Liver (tissue), 8 donors: ENCODE measurements at regions not wholly inside any gene's neighbourhood (a gene's known extent, or its start where the extent isn't known, plus 50 kb on each side); places are given as distances from the start of the nearest gene placed in this dataset.

ENCODE experiments used
- DNase-seq: peaks from one replicate; pipeline ENCODE4 v3.0.0-alpha.2; 2017; ENCODE audit warnings: low spot score
- H3K27ac ChIP-seq, 2 donors: one replicate each; pipeline ENCODE4 v1.7.0; 2013; ENCODE audit warnings: inconsistent platforms in 2 of 2, low read length in 2 of 2, control low read depth in 1 of 2, low read depth in 1 of 2, mild to moderate bottlenecking in 1 of 2
- H3K27me3 ChIP-seq, 4 donors: one replicate each; pipeline versions ENCODE4 v1.6.1 to v1.7.0; 2013; ENCODE audit warnings: low read length in 3 of 4, inconsistent platforms in 1 of 4, mild to moderate bottlenecking in 1 of 4, moderate library complexity in 1 of 4; ENCODE audit not compliant: control insufficient read depth in 4 of 4, insufficient read depth in 4 of 4
- H3K36me3 ChIP-seq, 4 donors: one replicate each; pipeline versions ENCODE4 v1.6.1 to v1.7.0; 2013; ENCODE audit warnings: low read length in 3 of 4, mild to moderate bottlenecking in 3 of 4, low read depth in 1 of 4, moderate library complexity in 1 of 4; ENCODE audit not compliant: control insufficient read depth in 4 of 4, insufficient read depth in 3 of 4
- H3K4me1 ChIP-seq, 4 donors: one replicate each; pipeline versions ENCODE4 v1.6.1 to v1.7.0; 2013; ENCODE audit warnings: low read length in 3 of 4, mild to moderate bottlenecking in 3 of 4, moderate library complexity in 1 of 4; ENCODE audit not compliant: control insufficient read depth in 4 of 4, insufficient read depth in 4 of 4
- H3K4me3 ChIP-seq, 3 donors: one replicate each; pipeline versions ENCODE4 v1.6.1 to v1.7.0; 2013; ENCODE audit warnings: low read length in 3 of 3, control low read depth in 1 of 3, low read depth in 1 of 3, mild to moderate bottlenecking in 1 of 3
- H3K9ac ChIP-seq, 2 donors: one replicate each; pipeline ENCODE4 v1.7.0; 2013; ENCODE audit warnings: low read length in 2 of 2, mild to moderate bottlenecking in 2 of 2, moderate library complexity in 2 of 2, control low read depth in 1 of 2, low read depth in 1 of 2
- H3K9me3 ChIP-seq, 4 donors: one replicate each; pipeline versions ENCODE4 v1.6.1 to v1.7.0; 2013; ENCODE audit warnings: low read length in 3 of 4; ENCODE audit not compliant: control insufficient read depth in 4 of 4
- CTCF ChIP-seq: fragments of 150-350 bp; IDR thresholded peaks from 2 replicates; pipeline ENCODE4 v1.5.1; 2017; ENCODE audit warnings: improper control_type of control experiment, low read depth, low read length; ENCODE audit not compliant: missing input control
- EGR1 ChIP-seq, 2 donors: IDR thresholded peaks; 2 replicates each; pipeline ENCODE4 v1.6.1; 2016 to 2018; ENCODE audit warnings: antibody characterized with exemption in 2 of 2, low read depth in 2 of 2
- FOXA1 ChIP-seq: IDR thresholded peaks from 2 replicates; pipeline ENCODE4 v1.6.1; 2016; ENCODE audit warnings: antibody characterized with exemption
- FOXA2 ChIP-seq: IDR thresholded peaks from 2 replicates; pipeline ENCODE4 v1.6.1; 2016; ENCODE audit warnings: antibody characterized with exemption
- GABPA ChIP-seq, 2 donors: IDR thresholded peaks in 1 of 2; conservative IDR thresholded peaks in 1 of 2; 2 replicates each; pipeline ENCODE4 v1.6.1; 2016; ENCODE audit warnings: antibody characterized with exemption in 2 of 2, mild to moderate bottlenecking in 1 of 2, moderate library complexity in 1 of 2
- HNF4A ChIP-seq, 2 donors: conservative IDR thresholded peaks; 2 replicates each; pipeline ENCODE4 v1.6.1; 2016; ENCODE audit warnings: antibody characterized with exemption in 2 of 2, mild to moderate bottlenecking in 2 of 2
- HNF4G ChIP-seq: IDR thresholded peaks from 2 replicates; pipeline ENCODE4 v1.6.1; 2016; ENCODE audit warnings: antibody characterized with exemption
- JUND ChIP-seq, 2 donors: IDR thresholded peaks; 2 replicates each; pipeline ENCODE4 v1.6.1; 2016; ENCODE audit warnings: antibody characterized with exemption in 2 of 2
- NR2F2 ChIP-seq: IDR thresholded peaks from 2 replicates; pipeline ENCODE4 v1.6.1; 2016; ENCODE audit warnings: antibody characterized with exemption
- RAD21 ChIP-seq, 2 donors: IDR thresholded peaks; 2 replicates each; pipeline ENCODE4 v1.6.1; 2016; ENCODE audit warnings: antibody characterized with exemption in 2 of 2, mild to moderate bottlenecking in 2 of 2
- RXRA ChIP-seq, 2 donors: IDR thresholded peaks; 2 replicates each; pipeline ENCODE4 v1.6.1; 2017 to 2018; ENCODE audit warnings: antibody characterized with exemption in 2 of 2, mild to moderate bottlenecking in 1 of 2
- SP1 ChIP-seq: IDR thresholded peaks from 2 replicates; pipeline ENCODE4 v1.6.1; 2018; ENCODE audit warnings: antibody characterized with exemption, mild to moderate bottlenecking
- TAF1 ChIP-seq: conservative IDR thresholded peaks from 2 replicates; pipeline ENCODE4 v1.6.1; 2016; ENCODE audit warnings: antibody characterized with exemption, mild to moderate bottlenecking
- YY1 ChIP-seq: IDR thresholded peaks from 2 replicates; pipeline ENCODE4 v1.6.1; 2016; ENCODE audit warnings: antibody characterized with exemption, mild to moderate bottlenecking
- WGBS: extraction: QIAGEN DNeasy Blood & Tissue Kit; methylation state at CpG from one replicate; pipeline ENCODE4 v1.1.7; 2013; 5-methylcytosine and 5-hydroxymethylcytosine counted together
- TF ChIP-seq, protein P1 (sequence below): IDR thresholded peaks from 2 replicates; pipeline ENCODE4 v1.6.1; 2016; ENCODE audit warnings: antibody characterized with exemption
- TF ChIP-seq, protein P2 (sequence below): IDR thresholded peaks from 2 replicates; pipeline ENCODE4 v1.6.1; 2016; ENCODE audit warnings: antibody characterized with exemption
- TF ChIP-seq, protein P3 (sequence below): IDR thresholded peaks from 2 replicates; pipeline ENCODE4 v1.6.1; 2016; ENCODE audit warnings: antibody characterized with exemption, mild to moderate bottlenecking
- TF ChIP-seq, protein P4 (sequence below): IDR thresholded peaks from 2 replicates; pipeline ENCODE4 v1.6.1; 2016; ENCODE audit warnings: antibody characterized with exemption
- donor health status: healthy.
- donor health status: healthy.
- donor health status: healthy.
- donor health status: healthy.
- donor health status: healthy.

GRCh38 chr4:181475781-181476507 lies 767.3 kb upstream of the TENM3 start:
- no peaks in the 10 kb centered on the region for H3K4me1 ChIP-seq
- H3K4me3 ChIP-seq: no peak overlapping the region
- no peak for DNase-seq
- no peak overlapping the region for H3K27ac ChIP-seq
- 33% methylated on average over 14 of the region's 14 CpGs for WGBS
- H3K9ac ChIP-seq: no peak overlapping the region
- TF ChIP-seq RXRA (IDR thresholded peaks at IDR 0.05) (no peak), FOXA2 (no peak), EGR1 (IDR thresholded peaks at IDR 0.05; ENCODE audit: low read depth in 2 of 2) (no peak), CTCF (no peak), YY1 (no peak), FOXA1 (no peak), NR2F2 (no peak), TAF1 (no peak), JUND (IDR thresholded peaks at IDR 0.05) (no peak), SP1 (no peak), HNF4A (conservative IDR thresholded peaks at IDR 0.05) (no peak), HNF4G (no peak)
- TF ChIP-seq, protein P1, sequence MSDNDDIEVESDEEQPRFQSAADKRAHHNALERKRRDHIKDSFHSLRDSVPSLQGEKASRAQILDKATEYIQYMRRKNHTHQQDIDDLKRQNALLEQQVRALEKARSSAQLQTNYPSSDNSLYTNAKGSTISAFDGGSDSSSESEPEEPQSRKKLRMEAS: no peak
- TF ChIP-seq, protein P2, sequence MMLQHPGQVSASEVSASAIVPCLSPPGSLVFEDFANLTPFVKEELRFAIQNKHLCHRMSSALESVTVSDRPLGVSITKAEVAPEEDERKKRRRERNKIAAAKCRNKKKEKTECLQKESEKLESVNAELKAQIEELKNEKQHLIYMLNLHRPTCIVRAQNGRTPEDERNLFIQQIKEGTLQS: no peak
- TF ChIP-seq, protein P3, sequence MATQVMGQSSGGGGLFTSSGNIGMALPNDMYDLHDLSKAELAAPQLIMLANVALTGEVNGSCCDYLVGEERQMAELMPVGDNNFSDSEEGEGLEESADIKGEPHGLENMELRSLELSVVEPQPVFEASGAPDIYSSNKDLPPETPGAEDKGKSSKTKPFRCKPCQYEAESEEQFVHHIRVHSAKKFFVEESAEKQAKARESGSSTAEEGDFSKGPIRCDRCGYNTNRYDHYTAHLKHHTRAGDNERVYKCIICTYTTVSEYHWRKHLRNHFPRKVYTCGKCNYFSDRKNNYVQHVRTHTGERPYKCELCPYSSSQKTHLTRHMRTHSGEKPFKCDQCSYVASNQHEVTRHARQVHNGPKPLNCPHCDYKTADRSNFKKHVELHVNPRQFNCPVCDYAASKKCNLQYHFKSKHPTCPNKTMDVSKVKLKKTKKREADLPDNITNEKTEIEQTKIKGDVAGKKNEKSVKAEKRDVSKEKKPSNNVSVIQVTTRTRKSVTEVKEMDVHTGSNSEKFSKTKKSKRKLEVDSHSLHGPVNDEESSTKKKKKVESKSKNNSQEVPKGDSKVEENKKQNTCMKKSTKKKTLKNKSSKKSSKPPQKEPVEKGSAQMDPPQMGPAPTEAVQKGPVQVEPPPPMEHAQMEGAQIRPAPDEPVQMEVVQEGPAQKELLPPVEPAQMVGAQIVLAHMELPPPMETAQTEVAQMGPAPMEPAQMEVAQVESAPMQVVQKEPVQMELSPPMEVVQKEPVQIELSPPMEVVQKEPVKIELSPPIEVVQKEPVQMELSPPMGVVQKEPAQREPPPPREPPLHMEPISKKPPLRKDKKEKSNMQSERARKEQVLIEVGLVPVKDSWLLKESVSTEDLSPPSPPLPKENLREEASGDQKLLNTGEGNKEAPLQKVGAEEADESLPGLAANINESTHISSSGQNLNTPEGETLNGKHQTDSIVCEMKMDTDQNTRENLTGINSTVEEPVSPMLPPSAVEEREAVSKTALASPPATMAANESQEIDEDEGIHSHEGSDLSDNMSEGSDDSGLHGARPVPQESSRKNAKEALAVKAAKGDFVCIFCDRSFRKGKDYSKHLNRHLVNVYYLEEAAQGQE: no peak
- H3K27me3 ChIP-seq: no peaks in the 10 kb centered on the region
- no peaks in the 10 kb centered on the region for H3K36me3 ChIP-seq
- no peaks in the 10 kb centered on the region for H3K9me3 ChIP-seq

DNA sequence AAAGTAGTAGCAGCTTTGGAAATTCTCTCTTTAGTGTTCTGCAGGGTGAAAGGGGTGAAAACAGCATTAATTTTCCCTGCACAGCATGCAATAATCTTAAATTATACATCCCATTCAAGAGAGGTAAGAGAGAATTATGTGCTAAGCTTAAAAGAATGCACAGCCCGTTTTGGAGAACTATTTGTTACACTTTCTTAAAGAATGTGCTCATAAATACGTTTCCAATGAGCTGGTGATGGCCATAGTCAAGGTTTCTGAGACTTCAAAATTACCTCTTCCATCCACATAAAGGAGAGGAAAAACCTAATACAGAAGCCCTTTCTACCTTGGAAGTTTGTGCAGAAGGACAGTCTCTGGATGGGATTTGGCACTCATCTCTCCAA lies 766.7 kb upstream of the TENM3 start:
- no peaks in the 10 kb centered on the region for H3K36me3 ChIP-seq
- DNase-seq: no peak
- TF ChIP-seq, protein P4, sequence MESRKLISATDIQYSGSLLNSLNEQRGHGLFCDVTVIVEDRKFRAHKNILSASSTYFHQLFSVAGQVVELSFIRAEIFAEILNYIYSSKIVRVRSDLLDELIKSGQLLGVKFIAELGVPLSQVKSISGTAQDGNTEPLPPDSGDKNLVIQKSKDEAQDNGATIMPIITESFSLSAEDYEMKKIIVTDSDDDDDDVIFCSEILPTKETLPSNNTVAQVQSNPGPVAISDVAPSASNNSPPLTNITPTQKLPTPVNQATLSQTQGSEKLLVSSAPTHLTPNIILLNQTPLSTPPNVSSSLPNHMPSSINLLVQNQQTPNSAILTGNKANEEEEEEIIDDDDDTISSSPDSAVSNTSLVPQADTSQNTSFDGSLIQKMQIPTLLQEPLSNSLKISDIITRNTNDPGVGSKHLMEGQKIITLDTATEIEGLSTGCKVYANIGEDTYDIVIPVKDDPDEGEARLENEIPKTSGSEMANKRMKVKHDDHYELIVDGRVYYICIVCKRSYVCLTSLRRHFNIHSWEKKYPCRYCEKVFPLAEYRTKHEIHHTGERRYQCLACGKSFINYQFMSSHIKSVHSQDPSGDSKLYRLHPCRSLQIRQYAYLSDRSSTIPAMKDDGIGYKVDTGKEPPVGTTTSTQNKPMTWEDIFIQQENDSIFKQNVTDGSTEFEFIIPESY: no peak
- no peak for TF ChIP-seq FOXA2
- no peak for TF ChIP-seq JUND (IDR thresholded peaks at IDR 0.05)
- TF ChIP-seq HNF4A (conservative IDR thresholded peaks at IDR 0.05): no peak
- no peak for TF ChIP-seq GABPA (IDR thresholded peaks at IDR 0.05 in 1 of 2, conservative IDR thresholded peaks at IDR 0.05 in 1 of 2)
- TF ChIP-seq EGR1 (IDR thresholded peaks at IDR 0.05; ENCODE audit: low read depth in 2 of 2): no peak
- TF ChIP-seq NR2F2: no peak
- no peak for TF ChIP-seq SP1
- TF ChIP-seq, protein P3: no peak
- no peak for TF ChIP-seq RAD21 (IDR thresholded peaks at IDR 0.05)
- TF ChIP-seq, protein P1: no peak
- no peak for TF ChIP-seq HNF4G

More for the DNA sequence above, 766.7 kb upstream of the TENM3 start:
- Histone ChIP-seq H3K9me3 (no peaks in the 10 kb centered on the region), H3K27ac (no peak overlapping the region), H3K4me1 (no peaks in the 10 kb centered on the region), H3K9ac (no peak overlapping the region), H3K27me3 (no peaks in the 10 kb centered on the region), H3K4me3 (no peak overlapping the region)
- WGBS: 45% methylated on average over 2 of the region's 2 CpGs
